HG02981 (cell line): ENCODE measurements at regions not wholly inside any gene's neighbourhood (a gene's known extent, or its start where the extent isn't known, plus 50 kb on each side); places are given as distances from the start of the nearest gene placed in this dataset.

ENCODE experiments used
- ATAC-seq: cut with Tn5 transposase; IDR thresholded peaks from one replicate; pipeline ENCODE4 v1.9.1; 2021; ENCODE audit warnings: mild to moderate bottlenecking, moderate library complexity; ENCODE audit not compliant: unreplicated experiment

GRCh38 chr11:130582981-130583380 lies 134.5 kb downstream of the ADAMTS15 start:
- ATAC-seq = no peak

- no peak for ATAC-seq
Measured at GRCh38 chr11:130583801-130584211, 135.4 kb downstream of the ADAMTS15 start.

GRCh38 chr11:130585545-130585944 lies 137.1 kb downstream of the ADAMTS15 start:
- ATAC-seq = no peak

GRCh38 chr11:130587658-130588057 lies 139.2 kb downstream of the ADAMTS15 start:
- ATAC-seq = no peak

- ATAC-seq = no peak
Measured at GRCh38 chr11:130588471-130588870, 140.0 kb downstream of the ADAMTS15 start.

GRCh38 chr11:130592056-130592455 lies 143.6 kb downstream of the ADAMTS15 start:
- no peak for ATAC-seq

- ATAC-seq = no peak
Measured at GRCh38 chr11:130593064-130593463, 144.6 kb downstream of the ADAMTS15 start.

- ATAC-seq = no peak
Measured at GRCh38 chr11:130598433-130598832, 150.0 kb downstream of the ADAMTS15 start.

- ATAC-seq = no peak
Measured at GRCh38 chr11:130599073-130599654, 150.7 kb downstream of the ADAMTS15 start.

GRCh38 chr11:130600139-130600538 lies 151.7 kb downstream of the ADAMTS15 start:
- no peak for ATAC-seq

- no peak for ATAC-seq
Measured at GRCh38 chr11:130600616-130601015, 152.2 kb downstream of the ADAMTS15 start.

GRCh38 chr11:130601141-130601540 lies 152.7 kb downstream of the ADAMTS15 start:
- no peak for ATAC-seq

- no peak for ATAC-seq
Measured at GRCh38 chr11:130601764-130602460, 153.5 kb downstream of the ADAMTS15 start.

- ATAC-seq = no peak
Measured at GRCh38 chr11:130602641-130603334, 154.3 kb downstream of the ADAMTS15 start.

GRCh38 chr11:130603335-130603906 lies 155.0 kb downstream of the ADAMTS15 start:
- no peak for ATAC-seq

- ATAC-seq = no peak
Measured at GRCh38 chr11:130604606-130605005, 156.2 kb downstream of the ADAMTS15 start.

GRCh38 chr11:130606178-130606577 lies 157.7 kb downstream of the ADAMTS15 start:
- no peak for ATAC-seq

- ATAC-seq = no peak
Measured at GRCh38 chr11:130606781-130607511, 158.5 kb downstream of the ADAMTS15 start.

- no peak for ATAC-seq
Measured at GRCh38 chr11:130608287-130608686, 159.8 kb downstream of the ADAMTS15 start.

- ATAC-seq = no peak
Measured at GRCh38 chr11:130609121-130610035, 160.9 kb downstream of the ADAMTS15 start.
